A549 (cell line): ENCODE measurements at regions not wholly inside any gene's neighbourhood (a gene's known extent, or its start where the extent isn't known, plus 50 kb on each side); places are given as distances from the start of the nearest gene placed in this dataset.

Experiments
- ATAC-seq, 2 experiments: fragments of 200-7000 bp in 1 of 2; fragments of >200 bp in 1 of 2; cut with Nextera tagmentation in 1 of 2; cut with Tn5 transposase in 1 of 2; 3 replicates each; pipeline versions ENCODE4 v1.8.0 to v1.9.1; 2018 to 2020; ENCODE audit warnings: mild to moderate bottlenecking in 1 of 2, moderate library complexity in 1 of 2
- CTCF ChIA-PET: fragments of 300-600 bp; sonication (Branson Sonifier 250); formaldehyde crosslinking; extraction: SDS; loops from one replicate; lab custom pipeline; 2021; ENCODE audit warnings: antibody characterized with exemption, inconsistent platforms; lab: Yijun Ruan, JAX
- POLR2A ChIA-PET: fragments of 350-600 bp; formaldehyde crosslinking; extraction: SDS; loops from one replicate; lab custom pipeline; 2021; ENCODE audit warnings: antibody characterized with exemption, inconsistent platforms; lab: Yijun Ruan, JAX
- DNase-seq, 2 experiments: peaks; one replicate each; pipeline versions ENCODE4 v3.0.0 to v3.0.0-alpha.2; 2011 to 2016; ENCODE audit warnings: low read depth in 1 of 2, low spot score in 1 of 2
- FAIRE-seq: peaks from 2 replicates; lab custom pipeline; 2011; peaks lifted over from hg19 to GRCh38; lab: Jason Lieb, UNC
- H3K27ac ChIP-seq, 2 experiments: fragments of >200 bp; sonication (Bioruptor Twin); formaldehyde crosslinking; 3 replicates each; pipeline ENCODE4 v1.5.1; 2016 to 2017
- H3K4me1 ChIP-seq: fragments of >200 bp; sonication (Bioruptor Twin); formaldehyde crosslinking; 3 replicates; pipeline ENCODE4 v1.6.1; 2016
- H3K4me2 ChIP-seq: fragments of >200 bp; sonication (Bioruptor Twin); formaldehyde crosslinking; 3 replicates; pipeline ENCODE4 v1.6.1; 2016
- H3K4me3 ChIP-seq: fragments of >200 bp; sonication (Bioruptor Twin); formaldehyde crosslinking; 3 replicates; pipeline ENCODE4 v1.5.1; 2016
- H3K9me3 ChIP-seq: fragments of >200 bp; sonication (Bioruptor Twin); formaldehyde crosslinking; 3 replicates; pipeline ENCODE4 v1.6.1; 2016
- CHD2 ChIP-seq: fragments of 150-350 bp; IDR thresholded peaks from 2 replicates; pipeline ENCODE4 v1.6.1; 2014; ENCODE audit warnings: low read length; ENCODE audit not compliant: partially characterized antibody
- EHF ChIP-seq: fragments of 250-450 bp; sonication (Bioruptor Pico); IDR thresholded peaks from 2 replicates; pipeline ENCODE4 v1.5.0; 2020; ENCODE audit warnings: mild to moderate bottlenecking
- EHMT2 ChIP-seq: fragments of 200-600 bp; sonication (generic); IDR thresholded peaks from 2 replicates; pipeline ENCODE4 v1.6.1; 2016; ENCODE audit warnings: antibody characterized with exemption, low read depth, mild to moderate bottlenecking, moderate library complexity
- FOSB ChIP-seq: fragments of 250-450 bp; sonication (Bioruptor Pico); IDR thresholded peaks from 2 replicates; pipeline ENCODE4 v1.5.0; 2020; ENCODE audit warnings: mild to moderate bottlenecking, moderate library complexity
- FOSL2 ChIP-seq, 2 experiments: fragments of 450-650 bp in 1 of 2; fragments of >200 bp in 1 of 2; sonication (Bioruptor Twin) in 1 of 2; formaldehyde crosslinking; IDR thresholded peaks; 2 replicates each; pipeline versions ENCODE4 v1.5.0 to v1.6.1; 2016 to 2020; ENCODE audit warnings: mild to moderate bottlenecking in 1 of 2, moderate library complexity in 1 of 2
- GATA3 ChIP-seq: IDR thresholded peaks from 2 replicates; pipeline ENCODE4 v1.6.1; 2012; ENCODE audit warnings: borderline replicate concordance
- HOXB13 ChIP-seq: fragments of 250-450 bp; sonication (Bioruptor Pico); IDR thresholded peaks from 2 replicates; pipeline ENCODE4 v1.5.0; 2020; ENCODE audit warnings: low read depth, mild to moderate bottlenecking, moderate library complexity
- JUNB ChIP-seq: fragments of >200 bp; sonication (Bioruptor Twin); formaldehyde crosslinking; IDR thresholded peaks from 2 replicates; pipeline ENCODE4 v1.6.1; 2016
- KDM5A ChIP-seq: fragments of 200-600 bp; sonication (generic); IDR thresholded peaks from 2 replicates; pipeline ENCODE4 v1.6.1; 2016; ENCODE audit warnings: antibody characterized with exemption, mild to moderate bottlenecking
- MAFK ChIP-seq: fragments of 450-650 bp; IDR thresholded peaks from 2 replicates; pipeline ENCODE4 v1.6.1; 2014; ENCODE audit not compliant: partially characterized antibody
- NR3C1 ChIP-seq: fragments of >200 bp; sonication (Bioruptor Twin); formaldehyde crosslinking; IDR thresholded peaks from 3 replicates; pipeline ENCODE4 v1.6.1; 2017
- RARB ChIP-seq: fragments of 250-450 bp; sonication (Bioruptor Pico); IDR thresholded peaks from 2 replicates; pipeline ENCODE4 v1.8.0; 2021; ENCODE audit warnings: mild to moderate bottlenecking, moderate library complexity
- TFCP2L1 ChIP-seq: fragments of 250-450 bp; sonication (Bioruptor Pico); IDR thresholded peaks from 2 replicates; pipeline ENCODE4 v1.5.0; 2021; ENCODE audit warnings: mild to moderate bottlenecking
- ZFP36 ChIP-seq: fragments of 450-650 bp; IDR thresholded peaks from 2 replicates; pipeline ENCODE4 v1.6.1; 2014; ENCODE audit warnings: borderline replicate concordance; ENCODE audit not compliant: partially characterized antibody
- WGBS: methylation state at CpG from one replicate; pipeline ENCODE4 v1.1.6; 2017; ENCODE audit errors: missing lambda C conversion rate; 5-methylcytosine and 5-hydroxymethylcytosine counted together
- TF ChIP-seq, protein P1 (sequence below): fragments of >200 bp; sonication (Bioruptor Twin); formaldehyde crosslinking; IDR thresholded peaks from 2 replicates; pipeline ENCODE4 v1.6.1; 2016
- TF ChIP-seq, protein P2 (sequence below): IDR thresholded peaks from 2 replicates; pipeline ENCODE4 v1.6.1; 2012; ENCODE audit warnings: low read depth, borderline replicate concordance
- TF ChIP-seq, protein P3 (sequence below): fragments of 200-600 bp; sonication (generic); IDR thresholded peaks from 2 replicates; pipeline ENCODE4 v1.6.1; 2016; ENCODE audit warnings: antibody characterized with exemption, mild to moderate bottlenecking, moderate library complexity
- TF ChIP-seq, protein P4 (sequence below): IDR thresholded peaks from 2 replicates; pipeline ENCODE4 v1.6.1; 2012
- TF ChIP-seq, protein P5 (sequence below): fragments of >200 bp; sonication (Bioruptor Twin); formaldehyde crosslinking; IDR thresholded peaks from 3 replicates; pipeline ENCODE4 v1.5.1; 2016
- TF ChIP-seq, protein P6 (sequence below): fragments of >200 bp; sonication (Bioruptor Twin); formaldehyde crosslinking; IDR thresholded peaks from 3 replicates; pipeline ENCODE4 v1.6.1; 2016
- TF ChIP-seq, protein P7 (sequence below): fragments of 250-450 bp; sonication (Bioruptor Pico); IDR thresholded peaks from 2 replicates; pipeline ENCODE4 v1.5.0; 2020; ENCODE audit warnings: low read depth, mild to moderate bottlenecking, moderate library complexity

DNA sequence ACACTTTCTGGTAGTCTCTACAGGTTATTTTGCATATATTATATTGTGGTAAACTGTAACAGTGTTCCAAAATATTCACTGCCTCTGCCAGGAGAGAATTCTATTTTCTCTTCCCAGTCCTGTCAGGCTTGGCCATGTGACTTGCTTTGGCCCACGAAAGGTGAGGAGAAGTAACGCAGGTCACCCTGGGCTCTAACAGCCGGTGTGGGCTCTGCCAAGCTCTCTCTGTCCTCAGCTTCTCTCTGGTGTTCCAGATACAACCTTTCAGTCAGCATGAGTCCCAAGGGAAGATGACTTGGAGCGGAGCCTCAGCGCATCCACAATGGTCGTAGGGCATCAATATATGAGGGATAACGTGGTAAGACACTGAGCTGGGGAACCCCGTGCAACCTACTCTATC is 113.0 kb upstream of the RREB1 start:
- no peak overlapping the region for H3K27ac ChIP-seq
- H3K4me1 ChIP-seq, result no peaks in the 10 kb centered on the region
- H3K9me3 ChIP-seq, result no peaks in the 10 kb centered on the region
- TF ChIP-seq FOSL2 (IDR thresholded peaks at IDR 0.05) (no peak), FOSL2 (CRISPR knock-in tag; IDR thresholded peaks at IDR 0.05) (no peak), NR3C1 (no peak), TFCP2L1 (no peak), CHD2 (no peak)
- TF ChIP-seq, protein P1, sequence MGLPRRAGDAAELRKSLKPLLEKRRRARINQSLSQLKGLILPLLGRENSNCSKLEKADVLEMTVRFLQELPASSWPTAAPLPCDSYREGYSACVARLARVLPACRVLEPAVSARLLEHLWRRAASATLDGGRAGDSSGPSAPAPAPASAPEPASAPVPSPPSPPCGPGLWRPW, result no peak
- TF ChIP-seq, protein P2, sequence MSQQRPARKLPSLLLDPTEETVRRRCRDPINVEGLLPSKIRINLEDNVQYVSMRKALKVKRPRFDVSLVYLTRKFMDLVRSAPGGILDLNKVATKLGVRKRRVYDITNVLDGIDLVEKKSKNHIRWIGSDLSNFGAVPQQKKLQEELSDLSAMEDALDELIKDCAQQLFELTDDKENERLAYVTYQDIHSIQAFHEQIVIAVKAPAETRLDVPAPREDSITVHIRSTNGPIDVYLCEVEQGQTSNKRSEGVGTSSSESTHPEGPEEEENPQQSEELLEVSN, result no peak
- TF ChIP-seq, protein P3, sequence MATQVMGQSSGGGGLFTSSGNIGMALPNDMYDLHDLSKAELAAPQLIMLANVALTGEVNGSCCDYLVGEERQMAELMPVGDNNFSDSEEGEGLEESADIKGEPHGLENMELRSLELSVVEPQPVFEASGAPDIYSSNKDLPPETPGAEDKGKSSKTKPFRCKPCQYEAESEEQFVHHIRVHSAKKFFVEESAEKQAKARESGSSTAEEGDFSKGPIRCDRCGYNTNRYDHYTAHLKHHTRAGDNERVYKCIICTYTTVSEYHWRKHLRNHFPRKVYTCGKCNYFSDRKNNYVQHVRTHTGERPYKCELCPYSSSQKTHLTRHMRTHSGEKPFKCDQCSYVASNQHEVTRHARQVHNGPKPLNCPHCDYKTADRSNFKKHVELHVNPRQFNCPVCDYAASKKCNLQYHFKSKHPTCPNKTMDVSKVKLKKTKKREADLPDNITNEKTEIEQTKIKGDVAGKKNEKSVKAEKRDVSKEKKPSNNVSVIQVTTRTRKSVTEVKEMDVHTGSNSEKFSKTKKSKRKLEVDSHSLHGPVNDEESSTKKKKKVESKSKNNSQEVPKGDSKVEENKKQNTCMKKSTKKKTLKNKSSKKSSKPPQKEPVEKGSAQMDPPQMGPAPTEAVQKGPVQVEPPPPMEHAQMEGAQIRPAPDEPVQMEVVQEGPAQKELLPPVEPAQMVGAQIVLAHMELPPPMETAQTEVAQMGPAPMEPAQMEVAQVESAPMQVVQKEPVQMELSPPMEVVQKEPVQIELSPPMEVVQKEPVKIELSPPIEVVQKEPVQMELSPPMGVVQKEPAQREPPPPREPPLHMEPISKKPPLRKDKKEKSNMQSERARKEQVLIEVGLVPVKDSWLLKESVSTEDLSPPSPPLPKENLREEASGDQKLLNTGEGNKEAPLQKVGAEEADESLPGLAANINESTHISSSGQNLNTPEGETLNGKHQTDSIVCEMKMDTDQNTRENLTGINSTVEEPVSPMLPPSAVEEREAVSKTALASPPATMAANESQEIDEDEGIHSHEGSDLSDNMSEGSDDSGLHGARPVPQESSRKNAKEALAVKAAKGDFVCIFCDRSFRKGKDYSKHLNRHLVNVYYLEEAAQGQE, result no peak
- TF ChIP-seq, protein P4, sequence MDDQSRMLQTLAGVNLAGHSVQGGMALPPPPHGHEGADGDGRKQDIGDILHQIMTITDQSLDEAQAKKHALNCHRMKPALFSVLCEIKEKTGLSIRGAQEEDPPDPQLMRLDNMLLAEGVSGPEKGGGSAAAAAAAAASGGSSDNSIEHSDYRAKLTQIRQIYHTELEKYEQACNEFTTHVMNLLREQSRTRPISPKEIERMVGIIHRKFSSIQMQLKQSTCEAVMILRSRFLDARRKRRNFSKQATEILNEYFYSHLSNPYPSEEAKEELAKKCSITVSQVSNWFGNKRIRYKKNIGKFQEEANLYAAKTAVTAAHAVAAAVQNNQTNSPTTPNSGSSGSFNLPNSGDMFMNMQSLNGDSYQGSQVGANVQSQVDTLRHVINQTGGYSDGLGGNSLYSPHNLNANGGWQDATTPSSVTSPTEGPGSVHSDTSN, result no peak
- TF ChIP-seq, protein P5, sequence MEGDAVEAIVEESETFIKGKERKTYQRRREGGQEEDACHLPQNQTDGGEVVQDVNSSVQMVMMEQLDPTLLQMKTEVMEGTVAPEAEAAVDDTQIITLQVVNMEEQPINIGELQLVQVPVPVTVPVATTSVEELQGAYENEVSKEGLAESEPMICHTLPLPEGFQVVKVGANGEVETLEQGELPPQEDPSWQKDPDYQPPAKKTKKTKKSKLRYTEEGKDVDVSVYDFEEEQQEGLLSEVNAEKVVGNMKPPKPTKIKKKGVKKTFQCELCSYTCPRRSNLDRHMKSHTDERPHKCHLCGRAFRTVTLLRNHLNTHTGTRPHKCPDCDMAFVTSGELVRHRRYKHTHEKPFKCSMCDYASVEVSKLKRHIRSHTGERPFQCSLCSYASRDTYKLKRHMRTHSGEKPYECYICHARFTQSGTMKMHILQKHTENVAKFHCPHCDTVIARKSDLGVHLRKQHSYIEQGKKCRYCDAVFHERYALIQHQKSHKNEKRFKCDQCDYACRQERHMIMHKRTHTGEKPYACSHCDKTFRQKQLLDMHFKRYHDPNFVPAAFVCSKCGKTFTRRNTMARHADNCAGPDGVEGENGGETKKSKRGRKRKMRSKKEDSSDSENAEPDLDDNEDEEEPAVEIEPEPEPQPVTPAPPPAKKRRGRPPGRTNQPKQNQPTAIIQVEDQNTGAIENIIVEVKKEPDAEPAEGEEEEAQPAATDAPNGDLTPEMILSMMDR, result no peak
- TF ChIP-seq, protein P6, sequence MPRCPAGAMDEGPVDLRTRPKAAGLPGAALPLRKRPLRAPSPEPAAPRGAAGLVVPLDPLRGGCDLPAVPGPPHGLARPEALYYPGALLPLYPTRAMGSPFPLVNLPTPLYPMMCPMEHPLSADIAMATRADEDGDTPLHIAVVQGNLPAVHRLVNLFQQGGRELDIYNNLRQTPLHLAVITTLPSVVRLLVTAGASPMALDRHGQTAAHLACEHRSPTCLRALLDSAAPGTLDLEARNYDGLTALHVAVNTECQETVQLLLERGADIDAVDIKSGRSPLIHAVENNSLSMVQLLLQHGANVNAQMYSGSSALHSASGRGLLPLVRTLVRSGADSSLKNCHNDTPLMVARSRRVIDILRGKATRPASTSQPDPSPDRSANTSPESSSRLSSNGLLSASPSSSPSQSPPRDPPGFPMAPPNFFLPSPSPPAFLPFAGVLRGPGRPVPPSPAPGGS, result no peak
- POLR2A ChIA-PET, result no interaction called here
- CTCF ChIA-PET, result no interaction called here
- H3K4me2 ChIP-seq, result no peak overlapping the region
- 89% methylated on average over 6 of the region's 8 CpGs for WGBS
- no peak overlapping the region for H3K4me3 ChIP-seq
- no peak for ATAC-seq
- no peak for FAIRE-seq
- no peak for DNase-seq

DNA sequence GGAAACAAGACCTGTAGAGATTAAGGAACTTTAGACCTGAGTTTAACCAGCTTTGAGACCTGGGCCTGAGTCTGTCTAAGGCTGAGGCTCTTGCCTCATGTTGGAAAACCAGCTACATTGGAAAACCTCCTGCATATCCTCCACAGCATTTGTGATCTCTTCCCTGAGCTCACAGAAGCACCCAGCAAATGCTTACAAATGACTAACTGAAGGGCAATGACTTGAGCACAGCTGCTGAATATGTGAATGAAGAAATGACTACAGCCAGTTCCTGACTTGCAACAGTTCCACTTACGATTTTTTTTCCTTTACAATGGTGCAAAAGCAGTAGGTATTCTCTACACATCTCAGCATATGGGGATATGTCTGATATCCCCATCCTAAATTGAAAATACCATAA is 112.4 kb upstream of the RREB1 start:
- no peak overlapping the region for H3K4me2 ChIP-seq
- 38% methylated on average over 1 of the region's 1 CpG for WGBS
- POLR2A ChIA-PET, result no interaction called here
- DNase-seq (no peak), FAIRE-seq (no peak), ATAC-seq (no peak)
- H3K9me3 ChIP-seq, result no peaks in the 10 kb centered on the region
- H3K4me3 ChIP-seq, result no peak overlapping the region
- CTCF ChIA-PET, result interaction anchor here (1.2 kb wide), 1 partner anchor 620 kb away, joined by 3 read pairs; no protein-coding TSS in a partner anchor
- H3K27ac ChIP-seq, result no peak overlapping the region
- TF ChIP-seq ZFP36 (no peak), KDM5A (no peak), GATA3 (no peak), MAFK (no peak), FOSB (CRISPR knock-in tag) (no peak), CHD2 (no peak), RARB (CRISPR knock-in tag) (no peak), FOSL2 (IDR thresholded peaks at IDR 0.05) (no peak), FOSL2 (CRISPR knock-in tag; IDR thresholded peaks at IDR 0.05) (no peak), EHF (CRISPR knock-in tag) (no peak), HOXB13 (CRISPR knock-in tag) (no peak), EHMT2 (no peak), JUNB (no peak)
- TF ChIP-seq, protein P4, result no peak
- TF ChIP-seq, protein P1, result no peak
- TF ChIP-seq, protein P7, sequence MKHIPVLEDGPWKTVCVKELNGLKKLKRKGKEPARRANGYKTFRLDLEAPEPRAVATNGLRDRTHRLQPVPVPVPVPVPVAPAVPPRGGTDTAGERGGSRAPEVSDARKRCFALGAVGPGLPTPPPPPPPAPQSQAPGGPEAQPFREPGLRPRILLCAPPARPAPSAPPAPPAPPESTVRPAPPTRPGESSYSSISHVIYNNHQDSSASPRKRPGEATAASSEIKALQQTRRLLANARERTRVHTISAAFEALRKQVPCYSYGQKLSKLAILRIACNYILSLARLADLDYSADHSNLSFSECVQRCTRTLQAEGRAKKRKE, result no peak
- TF ChIP-seq, all 56 proteins: peak for 0
- H3K4me1 ChIP-seq, result no peaks in the 10 kb centered on the region
